HFFc6 (cell line): ENCODE measurements at regions not wholly inside any gene's neighbourhood (a gene's known extent, or its start where the extent isn't known, plus 50 kb on each side); places are given as distances from the start of the nearest gene placed in this dataset.

Experiments
- DNase-seq: peaks from one replicate; pipeline ENCODE4 v3.0.0-alpha.2; 2018
- H3K27ac Mint-ChIP-seq: 2 replicates; pipeline ENCODE4 v1.8.0; 2020; ENCODE audit warnings: mild to moderate bottlenecking, mixed read lengths
- H3K27me3 Mint-ChIP-seq: 2 replicates; pipeline ENCODE4 v1.8.0; 2021; ENCODE audit warnings: mild to moderate bottlenecking, moderate library complexity, mixed read lengths; ENCODE audit not compliant: insufficient read depth
- H3K36me3 Mint-ChIP-seq: 2 replicates; pipeline ENCODE4 v1.8.0; 2021; ENCODE audit warnings: low read depth, mixed read lengths
- H3K4me1 Mint-ChIP-seq: 2 replicates; pipeline ENCODE4 v1.8.0; 2020; ENCODE audit warnings: low read depth, mixed read lengths
- H3K4me3 Mint-ChIP-seq: 2 replicates; pipeline ENCODE4 v1.8.0; 2020; ENCODE audit warnings: mild to moderate bottlenecking, moderate library complexity, mixed read lengths
- H3K9me3 Mint-ChIP-seq: 2 replicates; pipeline ENCODE4 v1.8.0; 2020; ENCODE audit warnings: mild to moderate bottlenecking, mixed read lengths
- TF ChIP-seq, protein P1 (sequence below): fragments of 200-600 bp; sonication (generic); IDR thresholded peaks from 2 replicates; pipeline ENCODE4 v1.5.0; 2021; ENCODE audit warnings: antibody characterized with exemption, mild to moderate bottlenecking

DNA sequence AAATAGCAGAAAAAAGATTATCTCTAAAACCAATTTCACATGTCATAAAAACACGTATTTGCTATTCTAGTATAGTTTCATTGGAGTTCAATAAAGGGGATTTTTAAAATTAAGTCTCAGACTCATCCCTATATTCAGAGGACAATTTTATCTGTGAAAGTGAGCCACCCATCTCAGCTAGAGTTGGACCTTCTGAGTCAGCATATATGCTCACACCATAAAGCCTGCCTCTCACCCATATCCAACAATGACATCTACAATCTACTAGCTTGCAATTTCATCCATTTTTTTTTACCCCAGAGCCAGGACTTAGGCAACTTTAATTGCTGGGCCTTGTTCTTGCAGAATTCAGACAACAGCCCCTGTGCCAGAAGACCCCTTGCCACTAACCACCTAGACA is 165.3 kb upstream of the DYNLRB2 start:
- peaks cover 11% of the 10 kb centered on the region for H3K27me3 Mint-ChIP-seq
- TF ChIP-seq, protein P1, sequence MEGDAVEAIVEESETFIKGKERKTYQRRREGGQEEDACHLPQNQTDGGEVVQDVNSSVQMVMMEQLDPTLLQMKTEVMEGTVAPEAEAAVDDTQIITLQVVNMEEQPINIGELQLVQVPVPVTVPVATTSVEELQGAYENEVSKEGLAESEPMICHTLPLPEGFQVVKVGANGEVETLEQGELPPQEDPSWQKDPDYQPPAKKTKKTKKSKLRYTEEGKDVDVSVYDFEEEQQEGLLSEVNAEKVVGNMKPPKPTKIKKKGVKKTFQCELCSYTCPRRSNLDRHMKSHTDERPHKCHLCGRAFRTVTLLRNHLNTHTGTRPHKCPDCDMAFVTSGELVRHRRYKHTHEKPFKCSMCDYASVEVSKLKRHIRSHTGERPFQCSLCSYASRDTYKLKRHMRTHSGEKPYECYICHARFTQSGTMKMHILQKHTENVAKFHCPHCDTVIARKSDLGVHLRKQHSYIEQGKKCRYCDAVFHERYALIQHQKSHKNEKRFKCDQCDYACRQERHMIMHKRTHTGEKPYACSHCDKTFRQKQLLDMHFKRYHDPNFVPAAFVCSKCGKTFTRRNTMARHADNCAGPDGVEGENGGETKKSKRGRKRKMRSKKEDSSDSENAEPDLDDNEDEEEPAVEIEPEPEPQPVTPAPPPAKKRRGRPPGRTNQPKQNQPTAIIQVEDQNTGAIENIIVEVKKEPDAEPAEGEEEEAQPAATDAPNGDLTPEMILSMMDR, result no peak

DNA sequence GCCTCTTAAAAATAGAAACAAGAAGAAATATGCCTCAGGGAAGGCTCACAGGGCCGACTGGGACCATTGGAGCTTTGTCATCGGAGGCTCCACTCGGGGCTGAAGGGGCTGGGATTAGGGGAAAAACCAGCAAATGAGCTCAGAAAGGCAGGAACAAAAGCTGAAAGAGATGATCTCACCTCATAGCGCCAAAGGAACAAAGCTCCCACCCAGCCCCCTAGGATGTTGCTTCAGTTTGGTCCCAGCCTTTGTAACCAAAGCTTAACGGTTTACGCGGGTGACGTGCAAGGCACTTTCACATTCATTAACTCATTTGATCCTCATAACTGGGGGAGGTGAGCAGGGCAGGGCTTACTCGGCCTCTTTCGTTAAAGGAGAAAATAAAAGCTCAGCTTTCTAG is 168.5 kb upstream of the DYNLRB2 start:
- Mint-ChIP-seq H3K4me1 (no peaks in the 10 kb centered on the region), H3K27me3 (peaks cover 6% of the 10 kb centered on the region; the same call in 1 of the 2 replicates), H3K4me3 (no peak overlapping the region), H3K9me3 (peaks cover 4% of the 10 kb centered on the region; the same call in 1 of the 2 replicates), H3K27ac (no peak overlapping the region), H3K36me3 (no peaks in the 10 kb centered on the region)
- TF ChIP-seq, protein P1, result no peak
- DNase-seq, result no peak

More for the DNA sequence above, 165.3 kb upstream of the DYNLRB2 start:
- H3K9me3 Mint-ChIP-seq, result peaks cover 4% of the 10 kb centered on the region; the same call in 1 of the 2 replicates
- DNase-seq, result no peak
- H3K4me1 Mint-ChIP-seq, result no peaks in the 10 kb centered on the region
- H3K4me3 Mint-ChIP-seq, result no peak overlapping the region
- no peak overlapping the region for H3K27ac Mint-ChIP-seq
- no peaks in the 10 kb centered on the region for H3K36me3 Mint-ChIP-seq

DNA sequence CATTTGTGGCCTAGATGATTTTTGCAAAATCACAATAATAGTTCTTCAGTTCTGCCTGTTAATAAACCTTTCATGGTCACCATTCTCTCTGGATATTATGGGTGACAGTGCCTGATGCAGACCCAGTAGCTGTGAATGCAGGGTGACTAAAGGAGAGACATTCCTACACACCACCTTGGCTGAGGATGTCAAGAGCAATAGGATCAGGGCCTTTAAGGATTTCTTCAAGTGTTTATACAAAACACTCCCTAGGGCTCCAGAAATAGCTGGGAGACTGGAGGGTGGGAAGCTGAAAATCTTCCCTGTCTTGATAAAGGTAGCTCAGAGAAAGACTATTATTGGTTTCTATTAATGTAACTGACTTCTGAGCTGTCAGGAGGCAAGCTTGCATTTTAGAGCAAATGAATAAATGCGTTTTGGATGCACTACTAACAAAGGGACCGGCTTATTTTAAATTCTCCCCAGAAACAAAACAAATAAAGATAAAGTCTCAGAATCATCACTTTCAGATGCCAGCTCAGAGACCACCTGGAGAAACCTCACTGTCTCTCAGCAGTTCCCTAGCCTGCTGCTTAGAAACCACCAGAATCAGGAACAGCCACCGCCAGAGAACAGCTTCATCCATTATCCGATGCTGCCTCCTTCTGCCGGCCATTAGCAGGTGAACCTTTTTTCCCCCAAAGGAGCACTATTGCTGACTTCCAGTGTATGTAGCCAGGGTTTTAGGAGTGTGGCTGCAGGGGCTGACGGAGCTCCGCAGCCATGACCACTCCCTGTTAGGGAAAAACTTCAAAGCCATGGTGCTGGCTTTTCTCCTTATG is 171.4 kb upstream of the DYNLRB2 start:
- Mint-ChIP-seq H3K9me3 (peaks cover 4% of the 10 kb centered on the region; the same call in 1 of the 2 replicates), H3K27ac (no peak overlapping the region), H3K4me3 (no peak overlapping the region), H3K4me1 (no peaks in the 10 kb centered on the region), H3K27me3 (peaks cover under 1% of the 10 kb centered on the region; the same call in 1 of the 2 replicates), H3K36me3 (no peaks in the 10 kb centered on the region)
- TF ChIP-seq, protein P1, result peak; percentile 72
- peak; percentile 42 for DNase-seq

- Mint-ChIP-seq H3K36me3 (no peaks in the 10 kb centered on the region), H3K9me3 (no peaks in the 10 kb centered on the region), H3K27ac (no peak overlapping the region), H3K4me1 (no peaks in the 10 kb centered on the region), H3K27me3 (peaks cover 5% of the 10 kb centered on the region; the same call in 1 of the 2 replicates), H3K4me3 (no peak overlapping the region)
- TF ChIP-seq, protein P1, result no peak
- DNase-seq, result no peak
Measured at GRCh38 chr16:80367037-80367658, 173.6 kb upstream of the DYNLRB2 start.

- Mint-ChIP-seq H3K27ac (no peak overlapping the region), H3K9me3 (no peaks in the 10 kb centered on the region), H3K4me3 (no peak overlapping the region), H3K27me3 (peaks cover 10% of the 10 kb centered on the region; the same call in 1 of the 2 replicates), H3K4me1 (no peaks in the 10 kb centered on the region), H3K36me3 (no peaks in the 10 kb centered on the region)
- TF ChIP-seq, protein P1, result no peak
- no peak for DNase-seq
Measured at GRCh38 chr16:80366023-80366422, 174.8 kb upstream of the DYNLRB2 start.
